Pancreas (tissue), 10 donors: ENCODE measurements at regions not wholly inside any gene's neighbourhood (a gene's known extent, or its start where the extent isn't known, plus 50 kb on each side); places are given as distances from the start of the nearest gene placed in this dataset.

ENCODE experiments used
- ATAC-seq, 4 donors: fragments of 200-7000 bp; cut with Tn5 transposase; one replicate each; pipeline versions ENCODE4 v1.8.0 to v1.9.1; 2020; ENCODE audit warnings: mild to moderate bottlenecking in 4 of 4, moderate library complexity in 4 of 4
- DNase-seq, 6 donors: peaks; one replicate each; pipeline ENCODE4 v3.0.0-alpha.2; 2020
- FAIRE-seq: peaks from 2 replicates; lab custom pipeline; 2012; peaks lifted over from hg19 to GRCh38; lab: Jason Lieb, UNC
- H3K27ac ChIP-seq, 4 donors: fragments of 200-600 bp; sonication (generic); 1 replicate in 3 of 4; 2 replicates in 1 of 4; pipeline versions ENCODE4 v1.5.0 to v1.8.0; 2020
- H3K27me3 ChIP-seq, 4 donors: fragments of 200-600 bp; one replicate each; pipeline ENCODE4 v1.8.0; 2021
- H3K36me3 ChIP-seq, 3 donors: fragments of 200-600 bp; sonication (generic) in 1 of 3; one replicate each; pipeline versions ENCODE4 v1.5.0 to v1.8.0; 2020 to 2021
- H3K4me1 ChIP-seq, 3 donors: fragments of 200-600 bp; one replicate each; pipeline ENCODE4 v1.8.0; 2021
- H3K4me3 ChIP-seq, 4 donors: fragments of 200-600 bp; sonication (generic) in 2 of 4; one replicate each; pipeline versions ENCODE4 v1.5.0 to v1.8.0; 2020 to 2021
- H3K9me3 ChIP-seq, 4 donors: fragments of 200-600 bp; one replicate each; pipeline ENCODE4 v1.8.0; 2021
- CTCF ChIP-seq, 4 donors: fragments of 200-600 bp; sonication (generic) in 3 of 4; IDR thresholded peaks; one replicate each; pipeline versions ENCODE4 v1.5.0 to v1.8.0; 2021; ENCODE audit warnings: antibody characterized with exemption in 4 of 4
- WGBS, 2 donors: extraction: QIAGEN DNeasy Blood & Tissue Kit; methylation state at CpG; one replicate each; pipeline ENCODE4 v1.1.7; 2013; 5-methylcytosine and 5-hydroxymethylcytosine counted together
- intact Hi-C, 3 donors: fragments of 100-400 bp; cut with DNase I; formaldehyde crosslinking; loops; one replicate each; pipeline versions ENCODE4 v1.11.1 to v1.14.2; 2022
- donor health status: healthy with polysubstance abuse.
- donor health status: DM: no; HTN: no; CAD: no; lungs with moderate emphysema.
- donor health status: DM: no; HTN: no; CAD: no.
- donor health status: control.
- donor health status: control.
- donor health status: Bipolar disorder and iron deficiency.
- donor health status: DM: yes; HTN: yes; CAD: no.
- donor health status: DM: no; HTN: no; CAD: no.
- donor health status: DM: no; HTN: no; CAD: no.
- donor health status: DM: yes; HTN: yes; CAD: no.

- peak in 1 of 6 donors; percentile 21 for DNase-seq
- ATAC-seq: no peak
Measured at GRCh38 chr20:40254023-40254772, 434.8 kb downstream of the MAFB start.

GRCh38 chr20:40251284-40251932 lies 437.6 kb downstream of the MAFB start:
- no peak for TF ChIP-seq CTCF (IDR thresholded peaks at IDR 0.05)
- Histone ChIP-seq H3K27ac (no peak overlapping the region), H3K27me3 (peaks cover 0 to 8% (median 0%) of the 10 kb centered on the region in 4 donors), H3K4me1 (no peaks in the 10 kb centered on the region), H3K4me3 (no peak overlapping the region), H3K36me3 (no peaks in the 10 kb centered on the region), H3K9me3 (no peaks in the 10 kb centered on the region)
- ATAC-seq (no peak), FAIRE-seq (peak; percentile 82), DNase-seq (no peak)
- WGBS, 2 donors: 67 to 68% methylated on average over 9 of the region's 9 CpGs
- intact Hi-C loops: no loop called here

More at GRCh38 chr20:40254023-40254772, 434.8 kb downstream of the MAFB start:
- no peak for FAIRE-seq
- H3K36me3 ChIP-seq: no peaks in the 10 kb centered on the region
- peaks cover 0 to 7% (median 0%) of the 10 kb centered on the region in 4 donors for H3K27me3 ChIP-seq
- H3K4me3 ChIP-seq: no peak overlapping the region
- no peaks in the 10 kb centered on the region for H3K4me1 ChIP-seq
- no peaks in the 10 kb centered on the region for H3K9me3 ChIP-seq
- 61 to 72% methylated on average over 6 of the region's 6 CpGs for WGBS, 2 donors
- intact Hi-C loops: no loop called here
- TF ChIP-seq CTCF (IDR thresholded peaks at IDR 0.05): no peak
- no peak overlapping the region for H3K27ac ChIP-seq

- no peak for ATAC-seq
- WGBS, 2 donors: 66 to 71% methylated on average over 3 of the region's 3 CpGs
- Histone ChIP-seq H3K4me1 (no peaks in the 10 kb centered on the region), H3K27ac (no peak overlapping the region), H3K27me3 (peaks cover 0 to 8% (median 0%) of the 10 kb centered on the region in 4 donors), H3K9me3 (no peaks in the 10 kb centered on the region), H3K4me3 (no peak overlapping the region), H3K36me3 (no peaks in the 10 kb centered on the region)
- FAIRE-seq: no peak
- intact Hi-C loops: no loop called here
- no peak for DNase-seq
- no peak for TF ChIP-seq CTCF (IDR thresholded peaks at IDR 0.05)
Measured at GRCh38 chr20:40249805-40250204, 439.2 kb downstream of the MAFB start.

- Histone ChIP-seq H3K27ac (no peak overlapping the region), H3K36me3 (no peaks in the 10 kb centered on the region), H3K9me3 (no peaks in the 10 kb centered on the region), H3K4me1 (no peaks in the 10 kb centered on the region), H3K27me3 (peaks cover 0 to 8% (median 0%) of the 10 kb centered on the region in 4 donors), H3K4me3 (no peak overlapping the region)
- TF ChIP-seq CTCF (IDR thresholded peaks at IDR 0.05): no peak
- DNase-seq (no peak), ATAC-seq (no peak), FAIRE-seq (no peak)
- intact Hi-C loops: no loop called here
Measured at GRCh38 chr20:40245829-40246228, 443.2 kb downstream of the MAFB start.

GRCh38 chr20:40244286-40244685 lies 444.8 kb downstream of the MAFB start:
- 78 to 95% methylated on average over 4 of the region's 4 CpGs for WGBS, 2 donors
- no peaks in the 10 kb centered on the region for H3K36me3 ChIP-seq
- intact Hi-C loops: no loop called here
- H3K27ac ChIP-seq: no peak overlapping the region
- TF ChIP-seq CTCF (IDR thresholded peaks at IDR 0.05): no peak
- H3K27me3 ChIP-seq: peaks cover 0 to 3% (median under 1%) of the 10 kb centered on the region in 4 donors
- no peaks in the 10 kb centered on the region for H3K9me3 ChIP-seq
- H3K4me3 ChIP-seq: no peak overlapping the region
- ATAC-seq: no peak
- FAIRE-seq: no peak
- no peak for DNase-seq
- no peaks in the 10 kb centered on the region for H3K4me1 ChIP-seq
